Heart left ventricle (tissue), 16 donors: ENCODE measurements at regions not wholly inside any gene's neighbourhood (a gene's known extent, or its start where the extent isn't known, plus 50 kb on each side); places are given as distances from the start of the nearest gene placed in this dataset.

Experiments
- ATAC-seq, 4 donors: fragments of 200-7000 bp; cut with Tn5 transposase; one replicate each; pipeline ENCODE4 v1.9.1; 2020 to 2022; ENCODE audit warnings: moderate library complexity in 4 of 4, mild to moderate bottlenecking in 3 of 4, moderate number of reproducible peaks in 1 of 4
- DNase-seq, 5 donors: peaks; one replicate each; pipeline ENCODE4 v3.0.0-alpha.2; 2020
- H3K27ac ChIP-seq, 12 donors: fragments of 200-600 bp; sonication (generic) in 4 of 12; one replicate each; pipeline versions ENCODE4 v1.5.0 to v1.8.0; 2016 to 2022; ENCODE audit warnings: mild to moderate bottlenecking in 2 of 12
- H3K27me3 ChIP-seq, 9 donors: fragments of 200-600 bp; sonication (generic) in 2 of 9; one replicate each; pipeline versions ENCODE4 v1.5.1 to v1.8.0; 2016 to 2022; ENCODE audit warnings: mild to moderate bottlenecking in 3 of 9
- H3K36me3 ChIP-seq, 9 donors: fragments of 200-600 bp; sonication (generic) in 2 of 9; one replicate each; pipeline versions ENCODE4 v1.5.0 to v1.8.0; 2018 to 2022; ENCODE audit warnings: mild to moderate bottlenecking in 2 of 9
- H3K4me1 ChIP-seq, 12 donors: fragments of 200-600 bp; sonication (generic) in 4 of 12; one replicate each; pipeline versions ENCODE4 v1.5.0 to v1.8.0; 2016 to 2022; ENCODE audit warnings: mild to moderate bottlenecking in 3 of 12
- H3K4me3 ChIP-seq, 12 donors: fragments of 200-600 bp; sonication (generic) in 4 of 12; one replicate each; pipeline versions ENCODE4 v1.5.0 to v1.8.0; 2017 to 2022; ENCODE audit warnings: mild to moderate bottlenecking in 9 of 12, moderate library complexity in 4 of 12
- H3K9me3 ChIP-seq, 12 donors: fragments of 200-600 bp; sonication (generic) in 4 of 12; one replicate each; pipeline versions ENCODE4 v1.5.0 to v1.8.0; 2016 to 2022; ENCODE audit warnings: mild to moderate bottlenecking in 1 of 12
- POLR2A ChIP-seq, 2 donors: fragments of 450-650 bp; IDR thresholded peaks; one replicate each; pipeline ENCODE4 v1.6.1; 2017; ENCODE audit warnings: antibody characterized with exemption in 2 of 2, mild to moderate bottlenecking in 2 of 2, moderate library complexity in 2 of 2
- WGBS, 4 donors: extraction: QIAGEN DNeasy Blood & Tissue Kit in 2 of 4; methylation state at CpG; one replicate each; pipeline versions ENCODE4 v1.1.5 to v1.1.7; 2013 to 2018; 5-methylcytosine and 5-hydroxymethylcytosine counted together
- intact Hi-C, 10 donors: fragments of 100-400 bp; cut with DNase I; formaldehyde crosslinking; loops; one replicate each; pipeline versions ENCODE4 v1.11.1 to v1.14.2; 2022
- TF ChIP-seq, protein P1 (sequence below), 12 donors: fragments of 200-600 bp; sonication (generic) in 4 of 12; IDR thresholded peaks; one replicate each; pipeline versions ENCODE4 v1.5.0 to v1.8.0; 2018 to 2022; ENCODE audit warnings: antibody characterized with exemption in 12 of 12, mild to moderate bottlenecking in 5 of 12
- donor health status: ischemic (EF 13 %, LVEDD 7.1; RV severe dilation, severe dysfunction).
- donor health status: healthy with polysubstance abuse.
- donor health status: DM: no; HTN: yes; CAD: no.
- donor health status: DM: no; HTN: no; CAD: no.
- donor health status: ischemic (EF 25% LVEDD 6.9; RV normal size, moderate dysfunction).
- donor health status: ischemic (EF 25% LVEDD 5.7; RV mildly dilated, moderate dysfunction).
- donor health status: healthy.
- donor health status: DM: yes; HTN: yes; CAD: no.
- donor health status: ischemic (EF 35%, LVEDD 5.7; RV mildly dilated, moderate dysfunction).
- donor health status: nonischemic (EF 11% LVEDD 7.7; RV severe dilation, severe dysfunction).
- donor health status: DM: yes; HTN: yes; CAD: no.
- donor health status: PGD.
- donor health status: ischemic (EF 29% LVEDD 5.4; RV normal size, mild dysfunction).
- donor health status: nonischemic (EF 23%, LVEDD 6.1; RV moderate dilation, normal function).

DNA sequence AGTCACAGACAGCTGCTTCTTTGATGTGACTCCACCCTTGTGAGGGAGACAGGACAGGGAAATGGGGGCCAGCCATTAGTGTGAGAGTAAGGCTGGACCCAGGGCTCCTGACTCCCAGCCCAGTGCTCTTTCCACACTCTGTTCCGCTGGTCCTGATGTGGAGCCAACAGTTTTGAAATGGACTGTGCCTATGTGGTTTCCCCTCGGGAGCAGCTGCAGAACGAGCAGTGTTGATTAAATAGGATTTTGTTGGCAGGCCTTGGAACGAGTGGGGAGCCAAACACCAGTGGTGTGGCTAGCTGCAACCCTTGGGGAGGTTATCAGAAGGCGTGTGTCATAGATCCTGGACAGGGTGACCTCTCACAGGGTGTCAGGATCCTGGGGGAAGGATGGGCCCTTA lies 66.5 kb upstream of the AMPD3 start:
- TF ChIP-seq POLR2A (IDR thresholded peaks at IDR 0.05): no peak
- TF ChIP-seq, protein P1, sequence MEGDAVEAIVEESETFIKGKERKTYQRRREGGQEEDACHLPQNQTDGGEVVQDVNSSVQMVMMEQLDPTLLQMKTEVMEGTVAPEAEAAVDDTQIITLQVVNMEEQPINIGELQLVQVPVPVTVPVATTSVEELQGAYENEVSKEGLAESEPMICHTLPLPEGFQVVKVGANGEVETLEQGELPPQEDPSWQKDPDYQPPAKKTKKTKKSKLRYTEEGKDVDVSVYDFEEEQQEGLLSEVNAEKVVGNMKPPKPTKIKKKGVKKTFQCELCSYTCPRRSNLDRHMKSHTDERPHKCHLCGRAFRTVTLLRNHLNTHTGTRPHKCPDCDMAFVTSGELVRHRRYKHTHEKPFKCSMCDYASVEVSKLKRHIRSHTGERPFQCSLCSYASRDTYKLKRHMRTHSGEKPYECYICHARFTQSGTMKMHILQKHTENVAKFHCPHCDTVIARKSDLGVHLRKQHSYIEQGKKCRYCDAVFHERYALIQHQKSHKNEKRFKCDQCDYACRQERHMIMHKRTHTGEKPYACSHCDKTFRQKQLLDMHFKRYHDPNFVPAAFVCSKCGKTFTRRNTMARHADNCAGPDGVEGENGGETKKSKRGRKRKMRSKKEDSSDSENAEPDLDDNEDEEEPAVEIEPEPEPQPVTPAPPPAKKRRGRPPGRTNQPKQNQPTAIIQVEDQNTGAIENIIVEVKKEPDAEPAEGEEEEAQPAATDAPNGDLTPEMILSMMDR (IDR thresholded peaks at IDR 0.05): no peak
- H3K4me3 ChIP-seq: no peak overlapping the region
- peak overlapping the region in 1 of 12 donors; percentile 65 for H3K27ac ChIP-seq
- ATAC-seq (peak in 1 of 4 donors; percentile 61), DNase-seq (peak in 1 of 5 donors; percentile 35)
- intact Hi-C loops: no loop called here
- peaks cover 0 to 21% (median 7%) of the 10 kb centered on the region in 12 donors for H3K4me1 ChIP-seq
- H3K27me3 ChIP-seq: no peaks in the 10 kb centered on the region
- H3K36me3 ChIP-seq: no peaks in the 10 kb centered on the region
- H3K9me3 ChIP-seq: no peaks in the 10 kb centered on the region
- 42 to 55% (median 44%) methylated on average over 4 to 5 of the region's 5 CpGs for WGBS, 4 donors

DNA sequence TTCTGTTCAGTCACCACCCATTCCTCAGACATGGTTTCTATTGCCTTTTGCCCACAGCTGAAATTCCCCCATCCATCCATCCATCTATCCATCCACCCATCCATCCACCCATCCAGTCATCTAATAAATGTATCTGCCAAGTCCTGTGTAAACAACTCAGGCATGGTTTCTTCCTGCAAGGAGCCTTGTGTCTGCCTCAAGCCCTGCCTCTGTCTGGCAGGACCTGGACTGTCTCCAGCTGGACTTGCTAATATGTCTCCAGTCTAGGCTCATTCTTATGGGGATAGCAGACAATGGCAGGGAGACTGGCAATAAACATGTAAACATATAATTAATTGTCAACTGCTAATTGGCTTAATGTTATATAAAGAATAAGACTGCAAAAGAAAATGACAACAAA lies 64.7 kb upstream of the AMPD3 start:
- no peak for DNase-seq
- no peaks in the 10 kb centered on the region for H3K27me3 ChIP-seq
- TF ChIP-seq POLR2A (IDR thresholded peaks at IDR 0.05): no peak
- TF ChIP-seq, protein P1 (IDR thresholded peaks at IDR 0.05): no peak
- no peak overlapping the region for H3K27ac ChIP-seq
- no peaks in the 10 kb centered on the region for H3K9me3 ChIP-seq
- intact Hi-C loops: loop anchor here in 1 of 10 donors (10.0 kb wide), 1 partner anchor 56 kb away; no protein-coding TSS in a partner anchor
- ATAC-seq: no peak
- no peak overlapping the region for H3K4me3 ChIP-seq
- no peaks in the 10 kb centered on the region for H3K36me3 ChIP-seq
- H3K4me1 ChIP-seq: peaks cover 0 to 30% (median 9%) of the 10 kb centered on the region in 12 donors

DNA sequence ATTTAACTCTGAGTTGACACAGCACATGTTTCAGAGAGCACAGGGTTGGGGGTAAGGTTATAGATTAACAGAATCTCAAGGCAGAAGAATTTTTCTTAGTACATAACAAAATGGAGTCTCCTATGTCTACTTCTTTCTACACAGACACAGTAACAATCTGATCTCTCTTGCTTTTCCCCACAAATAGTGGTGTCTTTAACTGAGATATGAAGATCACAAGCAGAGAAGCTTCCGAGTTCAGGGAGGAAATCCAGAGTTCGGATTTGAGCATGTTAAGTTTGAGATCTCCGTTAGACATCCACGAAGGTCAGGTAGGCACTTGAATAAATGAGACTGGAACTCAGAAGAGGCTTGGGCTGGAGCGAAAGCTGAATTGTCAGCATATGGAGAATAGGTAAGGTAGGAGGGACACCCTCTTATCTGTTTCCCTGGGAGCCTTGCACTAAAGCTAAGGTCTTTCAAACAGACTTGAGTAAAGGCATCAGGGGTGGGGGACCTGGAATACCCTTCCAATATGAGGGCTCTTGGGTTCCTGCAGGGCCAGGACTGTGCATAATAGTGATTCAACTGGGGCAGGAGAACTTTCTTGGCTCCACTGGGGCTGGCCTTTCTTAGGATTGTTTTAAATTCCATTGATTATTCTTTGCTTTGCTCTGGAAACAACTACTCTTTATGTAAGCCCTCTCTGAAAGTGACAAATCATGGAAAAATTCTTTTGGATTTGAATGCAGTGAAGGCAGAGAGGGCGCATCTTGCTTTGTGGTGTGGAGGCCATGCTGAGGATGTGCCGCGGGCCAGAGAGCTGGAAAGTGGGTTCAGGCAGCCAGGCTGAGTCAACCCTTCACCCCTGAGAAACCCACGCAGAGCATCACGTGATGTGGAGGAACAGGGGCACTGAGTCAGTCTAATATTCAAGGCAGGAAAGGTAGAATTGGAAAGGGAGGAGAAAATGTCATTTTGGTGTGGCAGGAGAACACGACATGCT lies 62.7 kb upstream of the AMPD3 start:
- no peak for TF ChIP-seq POLR2A (IDR thresholded peaks at IDR 0.05)
- TF ChIP-seq, protein P1 (IDR thresholded peaks at IDR 0.05): no peak
- peaks cover 0 to 26% (median 8%) of the 10 kb centered on the region in 12 donors for H3K4me1 ChIP-seq
- no peaks in the 10 kb centered on the region for H3K27me3 ChIP-seq
- H3K9me3 ChIP-seq: no peaks in the 10 kb centered on the region
- H3K4me3 ChIP-seq: no peak overlapping the region
- intact Hi-C loops: loop anchor here in 1 of 10 donors (10.0 kb wide), 1 partner anchor 58 kb away; no protein-coding TSS in a partner anchor
- no peaks in the 10 kb centered on the region for H3K36me3 ChIP-seq
- ATAC-seq (no peak), DNase-seq (no peak)
- no peak overlapping the region for H3K27ac ChIP-seq
- 90 to 92% (median 91%) methylated on average over 11 of the region's 11 CpGs for WGBS, 4 donors
